ENCODE measurements at regions not wholly inside any gene's neighbourhood (a gene's known extent, or its start where the extent isn't known, plus 50 kb on each side); places are given as distances from the start of the nearest gene placed in this dataset.
A peak's percentile ranks its signal among the peaks of the same experiment; 100 is the strongest.

DNA sequence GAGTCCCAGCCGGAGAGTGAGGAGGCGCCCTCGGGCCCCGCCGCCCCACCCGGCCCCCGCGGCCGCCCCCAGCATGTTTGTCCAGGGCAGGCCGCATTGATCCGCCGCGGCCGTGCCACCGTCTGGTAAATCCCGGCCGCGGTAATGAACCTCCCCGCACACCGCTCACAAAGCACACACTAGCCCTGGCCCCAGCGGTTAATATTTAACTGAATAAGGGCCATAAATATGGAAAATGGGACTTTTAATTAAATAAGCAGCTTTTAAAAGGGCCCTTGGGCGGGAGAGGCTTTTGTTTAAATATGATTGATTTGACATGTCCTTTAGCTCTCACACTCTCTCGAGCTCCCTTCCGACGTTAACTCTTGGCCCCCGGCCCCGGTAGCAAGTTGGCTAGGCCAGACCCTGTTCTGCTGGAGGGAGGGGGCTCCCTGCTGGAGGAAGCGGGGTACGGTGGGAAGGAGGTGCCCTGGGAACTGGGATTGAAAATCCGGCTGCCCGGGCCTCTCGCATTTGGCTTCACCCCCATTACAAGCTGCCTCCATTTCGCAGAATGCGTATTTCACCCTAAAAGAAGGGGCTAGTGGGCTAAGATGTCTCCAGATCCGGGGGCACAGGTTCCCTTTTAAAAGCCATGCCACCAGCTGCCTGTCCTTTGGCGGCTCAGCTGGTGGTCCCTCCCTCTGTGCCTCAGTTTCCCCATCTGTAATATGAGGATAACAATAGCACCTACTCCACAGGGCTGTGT, 199.8 kb downstream of the RBM19 start:
- in situ Hi-C loops (cut with HindIII; ENCODE audit: low pct_ligation_motif_present, low pct_unique_long_range_greater_than_20kb, low sequenced_read_pairs) = no loop called here

DNA sequence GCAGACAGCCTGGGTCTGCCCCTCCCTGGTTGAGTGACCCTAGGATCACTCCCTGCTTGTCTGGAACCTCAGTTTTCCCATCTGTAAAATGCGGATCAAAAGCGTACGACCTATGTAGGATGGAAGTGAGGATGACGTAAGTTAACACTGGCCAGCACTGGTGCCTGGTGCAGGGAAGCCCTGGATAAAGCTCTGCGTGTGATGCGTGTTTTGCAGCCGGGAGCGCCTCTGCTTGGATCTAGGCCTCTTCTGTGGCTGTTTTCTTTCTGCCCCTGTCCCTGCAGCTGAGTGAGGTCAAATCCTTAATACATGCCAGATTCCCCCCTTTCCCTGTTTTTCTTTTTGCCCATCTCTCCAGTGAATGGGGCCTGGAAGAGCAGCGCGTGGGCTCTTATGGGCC, 201.5 kb downstream of the RBM19 start:
- in situ Hi-C loops (cut with HindIII; ENCODE audit: low pct_ligation_motif_present, low pct_unique_long_range_greater_than_20kb, low sequenced_read_pairs) = no loop called here

More for the DNA sequence above, 199.8 kb downstream of the RBM19 start:
- no peak for DNase-seq

DNA sequence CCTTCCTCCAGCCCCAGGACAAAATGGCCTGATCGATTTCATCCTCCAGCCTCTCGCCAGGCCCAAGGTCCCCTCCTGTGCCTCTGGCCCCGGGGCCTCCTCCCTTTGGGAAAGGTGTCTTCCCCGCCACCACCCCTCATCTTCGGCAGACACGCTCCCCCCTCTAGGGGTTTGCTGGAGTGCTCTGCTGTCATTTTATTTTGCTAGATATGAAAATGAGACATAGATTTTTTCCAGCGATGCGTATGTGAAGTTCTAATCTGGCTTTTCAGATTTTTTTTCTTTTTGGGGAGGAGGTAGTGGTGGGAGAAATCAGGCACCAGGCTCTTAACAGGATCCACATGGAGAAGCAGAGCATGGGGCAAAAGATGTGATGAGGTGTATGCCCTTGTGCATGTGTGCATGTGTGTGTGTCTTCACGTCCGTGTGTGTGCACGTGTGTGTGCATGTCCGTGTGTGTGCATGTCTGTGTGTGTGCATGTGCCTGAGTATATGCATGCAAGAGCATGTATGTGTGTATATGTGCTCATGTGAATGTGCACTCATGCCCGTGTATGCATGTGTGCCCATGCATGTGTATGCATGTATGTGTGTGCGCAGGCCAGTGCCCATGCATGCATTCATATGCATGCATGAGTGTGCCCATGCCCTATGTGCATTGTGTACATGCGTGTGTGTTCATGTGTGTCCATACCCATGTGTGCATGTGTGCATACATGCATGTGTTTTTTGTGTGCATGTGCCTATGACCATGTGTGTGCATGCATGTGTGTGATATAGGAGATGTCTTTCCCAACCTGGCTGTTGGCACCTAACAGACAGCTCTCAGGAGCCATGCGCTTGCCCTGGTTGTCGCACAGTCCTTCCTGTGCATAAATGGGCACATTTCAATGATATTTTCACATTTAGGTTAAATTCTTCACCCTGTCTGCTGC, 203.0 kb downstream of the RBM19 start:
- no peak for DNase-seq
- in situ Hi-C loops (cut with HindIII; ENCODE audit: low pct_ligation_motif_present, low pct_unique_long_range_greater_than_20kb, low sequenced_read_pairs) = no loop called here

More for the DNA sequence above, 201.5 kb downstream of the RBM19 start:
- DNase-seq = no peak

DNA sequence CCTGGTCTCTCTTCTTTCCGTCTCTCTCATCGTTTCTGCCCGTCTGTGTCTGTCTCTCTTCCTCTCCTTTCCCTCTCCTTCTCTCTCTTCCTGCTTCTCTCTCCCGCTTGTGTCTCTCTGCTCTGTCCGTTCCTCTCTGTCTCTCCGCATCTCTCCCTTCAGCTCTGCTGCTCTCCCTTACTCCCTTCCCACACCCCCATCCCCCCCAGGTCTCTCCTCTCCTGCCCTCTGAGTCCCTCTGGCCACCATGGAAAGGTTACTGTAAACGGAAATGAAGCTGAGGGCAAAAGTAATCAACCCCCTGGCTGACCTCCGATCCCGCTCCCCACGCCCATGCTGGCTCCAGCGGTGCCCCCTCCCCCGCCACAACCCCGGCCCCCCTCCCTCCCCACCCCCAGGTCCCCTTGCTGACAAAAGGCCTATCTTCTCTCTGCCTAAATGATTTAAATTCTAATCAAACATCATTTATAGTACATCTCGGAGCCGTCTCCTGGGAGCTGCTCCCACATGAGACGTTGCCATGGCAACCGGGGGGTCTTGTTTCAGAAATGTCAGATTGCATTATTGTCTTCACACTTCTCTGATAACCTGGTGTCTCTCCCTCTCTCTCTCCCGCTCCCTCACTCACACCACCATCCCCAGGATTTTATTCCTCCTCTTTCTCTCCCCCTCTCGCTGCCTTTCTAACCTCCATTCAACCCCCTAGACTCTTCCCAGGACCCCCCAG, 203.8 kb downstream of the RBM19 start:
- in situ Hi-C loops (cut with HindIII; ENCODE audit: low pct_ligation_motif_present, low pct_unique_long_range_greater_than_20kb, low sequenced_read_pairs) = no loop called here

DNA sequence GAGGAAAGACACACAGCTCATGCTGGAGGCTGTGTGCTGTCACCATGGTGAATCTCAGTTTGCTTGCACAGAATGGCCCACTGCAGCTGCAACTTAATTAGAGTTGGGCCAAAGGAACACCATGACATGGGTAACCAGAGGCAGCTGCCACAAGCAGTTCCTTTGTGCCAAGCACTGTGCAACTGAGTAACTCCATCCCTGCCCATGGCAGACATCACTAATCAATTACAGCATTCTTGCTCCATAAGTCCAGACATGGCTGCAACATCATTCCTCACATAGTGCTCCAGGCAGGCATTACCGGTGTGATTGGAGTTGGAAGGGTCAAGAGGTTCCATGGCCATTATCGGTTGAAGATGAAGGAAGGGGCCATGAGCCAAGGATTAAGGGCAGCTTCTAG, 207.0 kb downstream of the RBM19 start:
- DNase-seq = no peak
- in situ Hi-C loops (cut with HindIII; ENCODE audit: low pct_ligation_motif_present, low pct_unique_long_range_greater_than_20kb, low sequenced_read_pairs) = no loop called here

More for the DNA sequence above, 203.8 kb downstream of the RBM19 start:
- DNase-seq = no peak

DNA sequence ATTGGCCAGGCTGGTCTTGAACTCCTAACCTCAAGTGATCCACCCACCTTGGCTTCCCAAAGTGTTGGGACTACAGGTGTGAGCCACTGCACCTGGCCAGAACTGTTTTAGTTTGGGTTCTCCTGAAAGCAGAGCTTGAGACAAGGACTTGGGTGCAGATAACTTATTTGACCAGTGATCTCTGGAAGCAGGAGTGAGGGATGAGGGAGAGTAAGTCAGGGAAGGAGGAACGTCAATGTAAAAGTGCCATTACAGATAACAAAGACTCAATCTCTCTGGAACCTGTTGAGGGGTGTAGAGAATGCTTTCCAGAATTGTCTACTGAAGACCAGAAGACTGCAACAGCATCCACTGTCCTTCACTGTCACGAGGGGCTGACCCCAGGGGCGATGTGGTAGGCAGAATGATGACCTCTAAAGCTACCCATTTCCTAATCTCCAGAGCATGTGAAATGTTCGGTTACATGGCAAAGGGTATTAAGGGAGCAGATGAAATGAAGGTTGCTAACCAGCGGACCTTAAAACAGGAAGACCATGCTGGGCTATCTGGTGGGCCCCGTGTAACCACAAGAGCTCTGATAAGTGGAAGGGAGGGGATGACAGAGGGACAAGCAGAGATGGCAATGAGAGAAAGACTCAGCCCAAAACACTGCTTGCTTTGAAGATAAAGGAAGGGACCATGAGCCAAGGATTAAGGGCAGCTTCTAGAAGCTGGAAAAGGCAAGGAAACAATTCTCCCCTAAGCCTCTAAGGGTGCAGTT, 207.8 kb downstream of the RBM19 start:
- in situ Hi-C loops (cut with HindIII; ENCODE audit: low pct_ligation_motif_present, low pct_unique_long_range_greater_than_20kb, low sequenced_read_pairs) = no loop called here
- DNase-seq = no peak

DNA sequence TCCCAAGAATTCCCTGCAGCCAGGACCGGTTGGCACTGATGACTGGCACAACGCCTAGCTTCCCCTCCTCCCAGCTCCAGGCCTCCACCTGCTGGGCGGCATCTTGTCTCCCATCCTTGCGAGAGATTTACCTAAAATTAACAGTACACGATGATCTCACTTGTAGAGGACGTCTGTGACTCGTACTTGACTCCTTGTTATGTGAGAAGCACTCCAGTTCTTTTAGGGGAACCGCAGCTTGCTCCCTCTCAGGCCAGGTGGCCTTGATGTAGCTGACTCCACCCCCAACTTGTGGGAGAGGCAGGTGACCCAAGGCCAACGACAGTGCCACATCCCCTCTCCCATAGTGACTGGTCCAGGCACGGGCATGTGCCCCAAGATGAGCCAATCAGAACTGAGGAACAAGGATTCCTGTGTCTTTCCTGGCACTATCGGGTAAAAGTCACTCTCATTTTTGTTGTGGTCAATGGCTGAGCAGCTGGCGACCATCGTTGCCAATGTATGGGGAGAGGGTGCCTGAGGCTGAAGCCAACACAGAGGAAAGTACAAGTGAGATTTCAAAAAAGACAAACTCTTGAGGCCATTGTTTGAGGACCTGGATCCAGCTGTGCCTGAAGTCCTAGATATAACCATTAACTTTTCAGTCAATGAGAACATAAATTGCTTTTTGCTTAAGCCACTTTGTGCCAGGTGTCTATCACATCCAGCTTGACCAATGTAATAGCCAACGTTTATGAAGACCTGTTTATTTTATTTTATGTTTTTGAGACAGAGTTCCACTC, 208.7 kb downstream of the RBM19 start:
- in situ Hi-C loops (cut with HindIII; ENCODE audit: low pct_ligation_motif_present, low pct_unique_long_range_greater_than_20kb, low sequenced_read_pairs) = no loop called here
- peak; percentile 12 for DNase-seq

- no peak for DNase-seq
- in situ Hi-C loops (cut with HindIII; ENCODE audit: low pct_ligation_motif_present, low pct_unique_long_range_greater_than_20kb, low sequenced_read_pairs) = no loop called here
These were observed 209.5 kb downstream of the RBM19 start for GRCh38 chr12:113756609-113757008.

GRCh38 chr12:113755098-113755497, 211.0 kb downstream of the RBM19 start:
- no peak for DNase-seq
- in situ Hi-C loops (cut with HindIII; ENCODE audit: low pct_ligation_motif_present, low pct_unique_long_range_greater_than_20kb, low sequenced_read_pairs) = no loop called here

- in situ Hi-C loops (cut with HindIII; ENCODE audit: low pct_ligation_motif_present, low pct_unique_long_range_greater_than_20kb, low sequenced_read_pairs) = no loop called here
- no peak for DNase-seq
These were observed 214.6 kb downstream of the RBM19 start for GRCh38 chr12:113751513-113751912.

DNA sequence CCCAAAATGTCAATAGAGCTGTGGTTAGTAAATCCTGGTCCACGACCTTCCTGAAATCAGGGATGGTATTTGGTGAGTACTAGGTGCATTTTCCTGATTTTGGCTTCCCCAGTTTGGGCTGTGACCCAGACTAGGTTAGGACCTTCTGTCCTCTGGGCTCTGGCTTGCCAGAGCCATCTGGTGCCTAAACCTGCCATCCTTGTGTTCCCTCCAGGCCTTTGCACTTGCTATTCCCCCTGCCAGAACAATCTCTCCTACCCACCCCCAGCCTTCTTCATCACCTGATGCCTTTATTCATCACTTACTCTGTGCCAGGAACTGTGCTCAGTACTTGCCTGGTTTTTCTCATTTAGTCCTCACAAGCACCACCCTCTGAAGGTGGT, 216.7 kb downstream of the RBM19 start:
- no peak for DNase-seq
- in situ Hi-C loops (cut with HindIII; ENCODE audit: low pct_ligation_motif_present, low pct_unique_long_range_greater_than_20kb, low sequenced_read_pairs) = no loop called here

- in situ Hi-C loops (cut with HindIII; ENCODE audit: low pct_ligation_motif_present, low pct_unique_long_range_greater_than_20kb, low sequenced_read_pairs) = no loop called here
- DNase-seq = no peak
These were observed 217.3 kb downstream of the RBM19 start for GRCh38 chr12:113748707-113749432.

GRCh38 chr12:113747017-113747416, 219.1 kb downstream of the RBM19 start:
- no peak for DNase-seq
- in situ Hi-C loops (cut with HindIII; ENCODE audit: low pct_ligation_motif_present, low pct_unique_long_range_greater_than_20kb, low sequenced_read_pairs) = no loop called here

DNA sequence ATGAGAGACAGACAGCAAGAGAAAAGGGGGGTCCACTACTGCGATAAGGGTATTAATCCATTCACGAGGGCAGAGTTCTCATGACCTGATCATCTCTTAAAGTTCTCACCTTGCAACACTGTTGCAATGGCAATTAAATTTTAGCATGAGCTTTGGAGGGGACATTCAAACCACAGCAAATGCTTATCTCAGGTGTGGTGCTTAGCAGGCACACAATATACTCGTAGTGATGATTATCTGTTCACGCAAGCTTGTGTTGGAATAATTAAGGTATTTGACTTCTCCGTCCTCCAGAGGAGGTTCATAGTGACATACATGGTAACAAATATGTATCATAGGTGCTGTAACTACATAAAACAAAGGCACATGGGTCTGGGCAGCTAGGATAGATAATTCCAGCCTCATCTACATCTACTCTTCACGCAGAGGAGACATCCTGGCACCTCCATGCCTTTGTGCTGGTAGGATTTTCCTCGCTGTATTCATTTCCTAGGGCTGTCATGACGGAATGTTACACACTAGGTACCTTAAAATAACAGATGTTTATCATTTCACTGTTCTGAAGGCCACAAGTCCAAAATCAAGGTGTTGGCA, 221.2 kb downstream of the RBM19 start:
- in situ Hi-C loops (cut with HindIII; ENCODE audit: low pct_ligation_motif_present, low pct_unique_long_range_greater_than_20kb, low sequenced_read_pairs) = no loop called here
- no peak for DNase-seq

GRCh38 chr12:113742801-113743200, 223.3 kb downstream of the RBM19 start:
- in situ Hi-C loops (cut with HindIII; ENCODE audit: low pct_ligation_motif_present, low pct_unique_long_range_greater_than_20kb, low sequenced_read_pairs) = no loop called here

GRCh38 chr12:113740699-113741098, 225.4 kb downstream of the RBM19 start:
- no peak for DNase-seq
- in situ Hi-C loops (cut with HindIII; ENCODE audit: low pct_ligation_motif_present, low pct_unique_long_range_greater_than_20kb, low sequenced_read_pairs) = no loop called here

More at GRCh38 chr12:113742801-113743200, 223.3 kb downstream of the RBM19 start:
- DNase-seq = no peak

DNA sequence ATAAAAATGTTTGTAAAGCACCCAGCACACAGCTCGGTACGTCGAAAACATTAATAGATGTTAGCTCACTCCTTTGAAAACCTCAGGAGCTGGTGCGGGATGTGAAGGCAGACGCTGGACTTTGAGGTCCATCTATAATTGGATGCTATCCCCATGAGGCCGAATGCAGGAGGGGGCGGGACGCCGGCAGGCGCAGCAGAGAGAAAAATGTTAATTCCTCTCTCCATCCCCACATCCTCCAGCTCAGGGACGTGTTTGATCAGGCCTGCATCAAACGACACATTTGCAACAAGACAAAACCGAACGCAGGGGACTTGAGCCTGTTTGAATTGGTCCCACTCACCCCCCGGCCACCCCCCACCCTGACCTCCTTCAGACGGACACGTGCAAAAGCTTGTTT, 231.0 kb downstream of the RBM19 start:
- no peak for DNase-seq
- in situ Hi-C loops (cut with HindIII; ENCODE audit: low pct_ligation_motif_present, low pct_unique_long_range_greater_than_20kb, low sequenced_read_pairs) = no loop called here
